Endodermal cell (in vitro differentiated cells): ENCODE measurements at regions not wholly inside any gene's neighbourhood (a gene's known extent, or its start where the extent isn't known, plus 50 kb on each side); places are given as distances from the start of the nearest gene placed in this dataset.

ENCODE experiments used
- DNase-seq: peaks from one replicate; pipeline ENCODE4 v3.0.0-alpha.2; 2017
- H3K27ac ChIP-seq: 2 replicates; pipeline ENCODE4 v1.5.1; 2013; ENCODE audit warnings: mild to moderate bottlenecking, low read depth, low read length, moderate library complexity
- H3K27me3 ChIP-seq: 2 replicates; pipeline ENCODE4 v1.6.1; 2013; ENCODE audit warnings: mild to moderate bottlenecking, low read length, moderate library complexity; ENCODE audit not compliant: insufficient read depth, control insufficient read depth, poor library complexity, severe bottlenecking
- H3K36me3 ChIP-seq: 2 replicates; pipeline ENCODE4 v1.7.0; 2013; ENCODE audit warnings: mild to moderate bottlenecking, low read length, moderate library complexity; ENCODE audit not compliant: control insufficient read depth, insufficient read depth
- H3K4me1 ChIP-seq: one replicate; pipeline ENCODE4 v1.7.0; 2013; ENCODE audit warnings: low read length; ENCODE audit not compliant: control insufficient read depth, insufficient read depth
- H3K4me3 ChIP-seq: 2 replicates; pipeline ENCODE4 v1.5.1; 2013; ENCODE audit warnings: mild to moderate bottlenecking, low read length, moderate library complexity
- H3K9ac ChIP-seq: 2 replicates; pipeline ENCODE4 v1.6.1; 2013; ENCODE audit warnings: mild to moderate bottlenecking, low read length, moderate library complexity; ENCODE audit not compliant: poor library complexity, severe bottlenecking; ENCODE audit errors: extremely low read depth
- H3K9me3 ChIP-seq: 2 replicates; pipeline ENCODE4 v1.6.1; 2013; ENCODE audit warnings: mild to moderate bottlenecking, low read length, moderate library complexity; ENCODE audit not compliant: control insufficient read depth
- H3K27ac Mint-ChIP-seq: 2 replicates; pipeline ENCODE4 v1.8.0; 2020; ENCODE audit warnings: mixed read lengths
- H3K27me3 Mint-ChIP-seq: 2 replicates; pipeline ENCODE4 v1.8.0; 2021; ENCODE audit warnings: mild to moderate bottlenecking, mixed read lengths; ENCODE audit not compliant: insufficient read depth
- H3K36me3 Mint-ChIP-seq: 2 replicates; pipeline ENCODE4 v1.8.0; 2020; ENCODE audit warnings: low read depth, mixed read lengths
- H3K4me1 Mint-ChIP-seq: 2 replicates; pipeline ENCODE4 v1.8.0; 2020; ENCODE audit warnings: mixed read lengths
- H3K4me3 Mint-ChIP-seq: 2 replicates; pipeline ENCODE4 v1.8.0; 2020; ENCODE audit warnings: mild to moderate bottlenecking, moderate library complexity, mixed read lengths
- H3K9me3 Mint-ChIP-seq: 2 replicates; pipeline ENCODE4 v1.8.0; 2020; ENCODE audit warnings: mild to moderate bottlenecking, mixed read lengths
- WGBS, 2 experiments: methylation state at CpG; one replicate each; pipeline versions ENCODE4 v1.1.5 to v1.1.7; 2013; ENCODE audit warnings: missing lambda C conversion rate in 2 of 2, mixed read lengths in 1 of 2; ENCODE audit not compliant: insufficient coverage in 1 of 2, insufficient read length in 1 of 2; 5-methylcytosine and 5-hydroxymethylcytosine counted together
- TF ChIP-seq, protein P1 (sequence below): fragments of 200-600 bp; sonication (generic); conservative IDR thresholded peaks from 2 replicates; pipeline ENCODE4 v1.5.0; 2021; ENCODE audit warnings: antibody characterized with exemption, mild to moderate bottlenecking

DNA sequence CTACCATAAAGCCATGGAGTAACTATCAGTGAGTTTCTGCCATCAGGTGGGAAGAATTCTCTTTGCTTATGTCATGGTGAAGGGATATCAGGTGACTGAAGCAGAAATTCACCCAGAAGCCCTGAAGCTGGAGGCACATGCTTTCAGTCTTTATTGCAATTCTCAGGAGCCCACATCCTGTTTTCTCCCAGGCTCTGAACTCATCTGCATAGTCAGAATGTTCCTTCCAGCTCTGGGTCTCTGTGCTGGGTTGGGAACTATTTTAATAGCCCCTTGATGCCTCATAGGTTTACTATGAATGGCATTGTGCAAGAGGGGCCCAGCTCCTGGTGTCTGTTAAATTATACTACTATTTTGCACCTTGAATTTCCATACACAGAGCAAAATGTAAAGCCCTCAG, 198.4 kb upstream of the SOX9 start:
- no peaks in the 10 kb centered on the region for H3K27me3 ChIP-seq
- TF ChIP-seq, protein P1, sequence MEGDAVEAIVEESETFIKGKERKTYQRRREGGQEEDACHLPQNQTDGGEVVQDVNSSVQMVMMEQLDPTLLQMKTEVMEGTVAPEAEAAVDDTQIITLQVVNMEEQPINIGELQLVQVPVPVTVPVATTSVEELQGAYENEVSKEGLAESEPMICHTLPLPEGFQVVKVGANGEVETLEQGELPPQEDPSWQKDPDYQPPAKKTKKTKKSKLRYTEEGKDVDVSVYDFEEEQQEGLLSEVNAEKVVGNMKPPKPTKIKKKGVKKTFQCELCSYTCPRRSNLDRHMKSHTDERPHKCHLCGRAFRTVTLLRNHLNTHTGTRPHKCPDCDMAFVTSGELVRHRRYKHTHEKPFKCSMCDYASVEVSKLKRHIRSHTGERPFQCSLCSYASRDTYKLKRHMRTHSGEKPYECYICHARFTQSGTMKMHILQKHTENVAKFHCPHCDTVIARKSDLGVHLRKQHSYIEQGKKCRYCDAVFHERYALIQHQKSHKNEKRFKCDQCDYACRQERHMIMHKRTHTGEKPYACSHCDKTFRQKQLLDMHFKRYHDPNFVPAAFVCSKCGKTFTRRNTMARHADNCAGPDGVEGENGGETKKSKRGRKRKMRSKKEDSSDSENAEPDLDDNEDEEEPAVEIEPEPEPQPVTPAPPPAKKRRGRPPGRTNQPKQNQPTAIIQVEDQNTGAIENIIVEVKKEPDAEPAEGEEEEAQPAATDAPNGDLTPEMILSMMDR, result no peak
- H3K9ac ChIP-seq, result no peak overlapping the region
- H3K27ac ChIP-seq, result no peak overlapping the region
- no peaks in the 10 kb centered on the region for H3K36me3 ChIP-seq
- no peak overlapping the region for H3K4me3 ChIP-seq
- no peaks in the 10 kb centered on the region for H3K4me1 ChIP-seq
- DNase-seq, result peak; percentile 56
- H3K9me3 ChIP-seq, result no peaks in the 10 kb centered on the region
- Mint-ChIP-seq H3K27me3 (no peaks in the 10 kb centered on the region), H3K27ac (no peak overlapping the region), H3K36me3 (no peaks in the 10 kb centered on the region), H3K4me1 (peaks cover 8% of the 10 kb centered on the region), H3K9me3 (no peaks in the 10 kb centered on the region), H3K4me3 (no peak overlapping the region)

DNA sequence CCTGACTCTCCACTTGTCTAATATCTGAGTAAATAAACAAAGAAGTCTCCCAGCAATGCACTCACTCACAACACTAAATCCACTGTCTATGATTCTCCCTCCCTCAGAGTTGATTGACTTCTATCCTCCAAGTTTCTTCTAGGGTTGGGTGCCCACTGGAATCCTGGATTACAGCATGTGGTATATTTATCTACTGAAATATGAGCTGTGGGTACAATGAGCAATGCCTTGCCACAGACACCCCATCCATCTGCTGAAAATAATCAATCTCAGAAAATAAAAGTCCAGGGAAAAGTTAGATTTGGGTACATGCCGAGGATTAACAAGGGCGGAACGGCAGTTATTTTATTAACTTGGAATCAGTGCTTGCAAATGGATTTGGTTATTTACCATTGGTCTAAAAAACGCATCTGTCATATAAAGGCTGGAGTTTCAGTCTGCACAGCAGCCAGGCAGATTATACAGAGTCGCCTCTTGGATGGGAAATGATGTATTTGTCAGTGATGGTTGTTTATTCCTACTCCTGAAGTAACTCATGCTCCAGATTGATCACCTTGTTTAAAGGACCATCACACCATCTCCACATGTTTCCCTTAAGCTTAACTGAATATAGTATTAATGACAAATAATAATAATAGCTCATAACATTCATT, 193.9 kb upstream of the SOX9 start:
- Histone ChIP-seq H3K27ac (no peak overlapping the region), H3K4me1 (no peaks in the 10 kb centered on the region), H3K27me3 (no peaks in the 10 kb centered on the region), H3K36me3 (no peaks in the 10 kb centered on the region), H3K4me3 (no peak overlapping the region), H3K9me3 (no peaks in the 10 kb centered on the region), H3K9ac (no peak overlapping the region)
- WGBS, 2 experiments, result 79 to 100% methylated on average over 3 to 5 of the region's 5 CpGs
- peaks cover 6% of the 10 kb centered on the region for H3K4me1 Mint-ChIP-seq
- H3K36me3 Mint-ChIP-seq, result no peaks in the 10 kb centered on the region
- TF ChIP-seq, protein P1, result no peak
- H3K9me3 Mint-ChIP-seq, result no peaks in the 10 kb centered on the region
- no peak overlapping the region for H3K27ac Mint-ChIP-seq
- no peak overlapping the region for H3K4me3 Mint-ChIP-seq
- DNase-seq, result no peak
- H3K27me3 Mint-ChIP-seq, result no peaks in the 10 kb centered on the region

DNA sequence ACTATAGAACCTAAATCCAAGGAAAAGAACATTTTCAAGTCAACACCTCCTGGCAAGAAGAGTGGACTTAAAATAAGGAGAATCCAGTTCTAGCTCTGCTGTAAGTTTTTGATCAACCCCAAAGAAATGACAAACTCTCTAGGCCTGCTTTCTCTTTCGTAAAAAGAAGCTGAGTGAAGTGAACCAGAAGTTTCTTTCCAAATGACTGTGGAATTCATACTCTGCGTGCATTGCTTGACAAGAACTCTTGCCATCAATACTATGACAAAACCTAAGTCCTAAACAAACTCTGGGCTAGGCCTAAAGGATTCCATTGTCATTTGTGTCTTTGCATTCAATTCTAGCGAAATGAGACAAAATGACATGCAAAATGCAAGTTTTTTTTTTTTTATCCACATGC, 187.5 kb upstream of the SOX9 start:
- H3K9ac ChIP-seq, result no peak overlapping the region
- H3K36me3 ChIP-seq, result no peaks in the 10 kb centered on the region
- no peak overlapping the region for H3K27ac ChIP-seq
- Mint-ChIP-seq H3K4me1 (no peaks in the 10 kb centered on the region), H3K27ac (no peak overlapping the region), H3K4me3 (no peak overlapping the region), H3K36me3 (no peaks in the 10 kb centered on the region), H3K9me3 (no peaks in the 10 kb centered on the region), H3K27me3 (no peaks in the 10 kb centered on the region)
- DNase-seq, result no peak
- H3K9me3 ChIP-seq, result no peaks in the 10 kb centered on the region
- TF ChIP-seq, protein P1, result no peak
- no peaks in the 10 kb centered on the region for H3K4me1 ChIP-seq
- H3K27me3 ChIP-seq, result no peaks in the 10 kb centered on the region
- WGBS, 2 experiments, result 88 to 94% methylated on average over 1 to 3 of the region's 3 CpGs
- H3K4me3 ChIP-seq, result no peak overlapping the region
